Cerebellar cortex (tissue), 1 donor: ENCODE measurements at regions not wholly inside any gene's neighbourhood (a gene's known extent, or its start where the extent isn't known, plus 50 kb on each side); places are given as distances from the start of the nearest gene placed in this dataset.

ENCODE experiments used
- DNase-seq: peaks from one replicate; pipeline ENCODE4 v3.0.0-alpha.2; 2015; ENCODE audit warnings: low spot score

DNA sequence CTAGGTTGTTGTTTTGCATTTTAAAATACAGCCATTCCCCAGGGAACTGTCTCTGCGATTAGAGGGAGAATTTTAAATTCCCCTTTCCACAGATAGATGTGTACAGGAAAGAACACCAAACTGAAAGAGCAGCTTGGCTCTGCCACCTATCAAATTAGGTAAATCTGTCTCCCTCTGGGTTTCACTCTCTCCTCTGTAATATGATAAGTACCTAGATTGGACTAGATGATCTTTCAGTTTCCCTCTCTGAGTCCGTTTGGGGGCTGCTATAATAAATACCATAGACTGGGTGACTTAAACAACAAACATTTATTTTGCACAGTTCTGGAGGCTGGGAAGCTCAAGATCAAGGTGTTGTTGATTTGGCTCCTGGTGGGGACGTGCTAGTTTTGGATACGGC, 186.0 kb downstream of the KIF20B start:
- DNase-seq, result no peak

DNA sequence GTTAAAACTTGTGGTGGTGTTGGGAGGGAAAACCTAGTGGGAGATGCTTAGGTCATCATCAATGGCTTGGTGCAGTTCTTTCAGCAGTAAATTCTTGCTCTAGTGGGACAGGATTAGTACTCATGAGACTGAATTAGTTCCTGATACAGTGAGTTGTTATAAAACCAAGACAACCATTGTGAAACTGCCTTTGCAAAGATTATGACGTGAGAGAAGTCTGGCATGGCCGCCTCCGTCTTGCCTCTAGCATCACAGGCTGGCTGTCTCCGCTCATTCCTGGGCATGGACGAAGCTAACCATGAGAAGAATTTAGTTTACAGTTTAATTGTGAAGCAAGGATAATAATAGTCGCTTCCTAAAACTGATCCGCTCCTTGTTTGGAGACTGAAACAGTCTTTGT, 186.4 kb downstream of the KIF20B start:
- DNase-seq, result no peak

- DNase-seq, result no peak
These were observed 187.1 kb downstream of the KIF20B start for GRCh38 chr10:89888321-89889070.

- DNase-seq, result no peak
These were observed 188.2 kb downstream of the KIF20B start for GRCh38 chr10:89889606-89890005.

- no peak for DNase-seq
These were observed 189.7 kb downstream of the KIF20B start for GRCh38 chr10:89891006-89891535.

DNA sequence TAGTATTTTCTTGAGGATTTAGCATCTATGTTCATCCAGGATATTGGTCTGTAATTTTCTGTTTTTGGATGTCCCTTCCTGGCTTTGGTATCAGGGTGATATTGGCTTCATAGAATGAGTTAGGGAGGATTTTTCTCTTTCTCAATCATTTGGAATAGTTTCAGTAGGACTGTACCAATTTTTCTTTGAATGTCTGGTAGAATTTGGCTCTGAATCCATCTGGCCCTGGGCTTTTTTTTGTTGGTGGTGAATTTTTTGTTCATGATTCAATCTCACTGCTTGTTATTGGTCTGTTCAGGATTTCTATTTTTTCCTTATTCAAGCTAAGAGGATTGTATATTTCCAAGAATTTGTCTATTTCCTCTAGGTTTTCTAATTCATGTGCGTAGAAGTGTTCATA, 192.7 kb downstream of the KIF20B start:
- no peak for DNase-seq

DNA sequence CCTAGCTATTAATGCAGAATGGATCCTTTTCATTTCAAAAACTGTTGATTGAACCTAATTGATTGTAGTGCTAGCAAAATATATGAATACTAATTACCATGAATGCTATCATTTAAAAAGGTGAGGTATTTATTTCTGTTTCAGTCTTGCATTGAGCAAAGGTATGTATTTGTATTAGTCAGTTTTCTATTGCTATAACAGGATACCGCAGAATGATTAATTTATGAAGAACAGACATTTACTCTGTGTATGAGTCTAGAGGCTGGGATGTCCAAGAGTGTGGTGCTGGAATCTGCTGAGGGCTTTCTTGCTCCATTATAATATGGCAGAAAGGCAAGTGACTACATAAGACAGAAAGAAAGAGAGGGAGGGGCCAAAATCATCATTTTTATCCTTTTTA, 199.2 kb downstream of the KIF20B start:
- DNase-seq, result no peak

DNA sequence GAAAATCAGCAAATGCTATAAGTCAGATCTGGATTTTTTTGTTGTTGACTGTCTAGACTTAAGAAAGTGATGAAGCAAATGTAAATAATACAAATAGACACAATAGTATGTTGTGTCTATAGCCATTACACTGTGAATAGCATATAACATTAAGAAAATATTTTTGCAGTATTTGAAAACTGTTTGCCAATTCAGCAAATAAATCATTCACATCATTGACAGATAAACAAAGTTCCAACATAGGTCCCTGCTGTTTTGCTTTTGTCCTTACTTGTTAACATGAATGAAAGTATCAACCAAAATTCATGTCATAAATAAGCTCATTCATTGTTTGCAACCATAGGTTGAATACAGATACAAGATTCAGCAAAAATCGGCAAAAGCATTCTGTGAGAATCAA, 200.5 kb downstream of the KIF20B start:
- DNase-seq, result no peak

DNA sequence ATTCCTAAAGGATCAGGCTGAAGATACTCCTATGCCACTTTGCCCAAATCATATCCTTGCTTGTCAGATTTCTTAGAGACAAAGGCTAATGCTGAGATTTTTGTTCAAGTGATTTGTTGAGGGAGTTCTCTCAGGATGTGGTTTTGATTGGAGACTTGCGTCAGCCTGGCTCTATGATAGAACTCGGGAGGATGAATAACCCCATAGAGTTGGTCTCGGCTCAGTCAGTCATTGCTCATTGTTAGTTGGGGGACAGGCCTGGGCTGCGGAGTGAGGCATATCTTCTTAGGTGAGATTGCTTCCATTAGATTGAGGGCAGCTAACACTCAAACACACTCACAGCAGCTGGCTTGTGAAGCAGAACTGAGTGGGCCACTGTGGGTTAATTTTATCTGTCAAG, 203.4 kb downstream of the KIF20B start:
- no peak for DNase-seq

DNA sequence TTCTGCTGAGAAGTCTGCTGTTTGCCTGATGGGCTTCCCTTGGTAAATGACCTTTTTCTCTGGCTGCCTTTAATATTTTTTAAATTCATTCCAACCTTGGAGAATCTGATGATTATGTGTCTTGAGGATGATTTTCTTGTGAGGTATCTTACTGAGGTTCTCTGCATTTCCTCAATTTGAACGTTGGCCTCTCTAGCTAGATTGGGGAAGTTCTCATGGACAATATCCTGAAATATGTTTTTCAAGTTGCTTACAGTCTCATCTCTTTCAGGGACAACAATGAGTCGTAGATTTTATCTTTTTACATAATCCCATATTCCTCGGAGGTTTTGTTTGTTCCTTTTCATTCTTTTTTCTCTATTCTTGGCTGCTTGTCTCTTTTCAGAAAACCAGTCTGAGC, 208.4 kb downstream of the KIF20B start:
- DNase-seq, result no peak

- no peak for DNase-seq
These were observed 213.6 kb downstream of the KIF20B start for GRCh38 chr10:89915021-89915420.

DNA sequence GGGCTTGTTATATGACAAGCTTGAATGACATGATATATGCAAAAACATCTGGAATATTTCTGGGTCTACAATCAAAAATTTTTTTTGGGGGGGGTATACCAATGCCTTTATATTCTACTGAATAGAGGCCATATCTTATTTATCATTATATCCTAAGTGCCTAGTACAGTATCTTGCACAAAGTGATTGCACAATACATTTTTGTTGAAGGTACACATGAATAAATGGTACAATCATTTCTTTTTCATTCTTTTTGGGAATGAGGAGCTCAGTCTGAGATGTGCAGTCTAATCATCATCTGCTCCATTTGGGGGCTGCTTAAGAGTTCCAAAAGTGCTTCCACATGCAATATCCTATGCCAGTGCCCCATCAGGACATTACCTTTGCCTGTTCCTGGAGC, 214.6 kb downstream of the KIF20B start:
- no peak for DNase-seq

DNA sequence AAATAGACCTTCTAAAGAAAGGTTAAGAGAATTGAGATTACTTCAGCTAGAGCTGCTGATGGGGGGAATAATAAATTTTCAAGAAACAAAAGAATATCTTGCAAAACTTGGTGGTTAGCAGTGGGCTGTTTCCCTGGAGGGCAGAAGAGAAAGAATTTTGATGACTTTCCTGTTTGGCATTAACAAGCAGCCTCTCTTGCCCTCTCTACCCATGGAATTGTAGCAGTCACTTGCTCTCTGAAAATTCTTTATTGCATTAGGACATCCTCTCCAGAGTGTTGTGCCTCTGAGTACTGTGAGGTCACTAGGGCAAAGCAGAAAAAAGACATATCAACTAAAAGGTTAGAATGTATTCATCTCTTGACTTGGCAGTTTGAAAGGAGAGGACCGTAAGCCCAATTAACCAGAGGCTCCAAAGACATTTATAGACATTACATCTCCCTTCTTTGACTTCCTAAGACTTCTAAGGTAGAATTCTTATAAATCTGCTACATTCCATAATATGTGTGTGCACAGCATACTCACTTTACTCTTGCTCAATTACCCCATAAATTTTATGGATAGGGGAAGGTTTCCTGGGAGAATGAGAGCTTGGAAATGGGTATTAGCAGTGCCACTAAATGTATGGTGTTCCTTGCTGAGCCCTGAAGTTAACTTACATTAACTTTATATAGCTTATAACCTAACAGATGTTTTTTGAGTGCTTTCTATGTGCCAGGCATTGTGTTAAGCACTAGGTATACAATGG, 215.3 kb downstream of the KIF20B start:
- no peak for DNase-seq

DNA sequence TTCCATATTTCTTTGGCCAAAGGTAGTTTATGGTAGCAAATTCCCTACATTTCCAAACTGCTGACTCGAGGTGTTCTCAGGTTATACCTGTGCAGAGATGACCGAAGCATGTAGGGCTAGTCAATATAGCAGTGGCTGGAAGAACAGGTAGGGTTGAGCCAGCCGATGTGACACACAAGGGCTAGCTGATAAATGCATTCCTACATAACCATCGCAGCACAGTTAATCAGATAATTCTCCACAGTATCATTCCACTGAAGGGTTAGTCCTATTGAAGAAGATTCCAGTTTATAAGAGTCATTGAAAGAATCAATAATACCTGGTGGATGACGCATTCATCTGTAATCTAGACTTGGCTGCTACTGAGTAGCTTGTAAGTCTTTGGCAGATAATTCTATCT, 220.0 kb downstream of the KIF20B start:
- no peak for DNase-seq

GRCh38 chr10:89923661-89924060, 222.3 kb downstream of the KIF20B start:
- no peak for DNase-seq

GRCh38 chr10:89924261-89924660, 222.9 kb downstream of the KIF20B start:
- no peak for DNase-seq

GRCh38 chr10:89926736-89927135, 225.3 kb downstream of the KIF20B start:
- no peak for DNase-seq

DNA sequence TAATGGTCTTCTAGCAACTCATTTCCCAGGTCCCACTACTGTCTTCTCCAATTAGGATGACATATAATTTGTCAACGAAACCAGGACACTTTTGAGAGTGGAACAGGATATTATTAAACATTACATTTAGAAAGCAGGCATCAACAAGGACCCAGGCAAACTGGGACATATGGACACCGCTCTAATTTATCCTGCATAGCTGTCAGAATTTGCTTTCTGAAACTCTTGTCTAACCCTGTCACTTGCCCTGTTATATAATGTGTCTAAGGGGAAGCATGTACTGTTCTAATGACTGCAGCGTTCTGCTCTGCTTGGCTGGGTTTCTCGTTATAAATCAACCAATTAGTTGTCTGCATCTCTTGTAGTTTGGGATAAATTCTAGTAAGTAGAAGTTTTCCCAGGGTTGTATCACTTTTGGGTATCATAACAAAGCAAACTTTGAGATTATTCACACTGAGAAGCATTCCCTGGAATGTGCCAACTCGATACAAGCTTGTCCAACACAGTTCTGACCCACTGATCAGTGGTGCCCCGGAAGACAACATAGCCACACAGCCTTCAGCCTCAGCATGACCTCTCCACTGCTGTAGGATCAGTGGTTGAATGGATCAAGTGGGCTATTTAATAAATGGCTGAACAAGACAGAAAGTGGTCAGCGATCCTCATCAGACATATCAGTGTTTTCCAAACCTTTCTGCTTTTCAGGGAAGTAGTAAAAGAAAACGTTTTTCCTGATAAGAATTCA, 228.1 kb downstream of the KIF20B start:
- DNase-seq, result no peak

DNA sequence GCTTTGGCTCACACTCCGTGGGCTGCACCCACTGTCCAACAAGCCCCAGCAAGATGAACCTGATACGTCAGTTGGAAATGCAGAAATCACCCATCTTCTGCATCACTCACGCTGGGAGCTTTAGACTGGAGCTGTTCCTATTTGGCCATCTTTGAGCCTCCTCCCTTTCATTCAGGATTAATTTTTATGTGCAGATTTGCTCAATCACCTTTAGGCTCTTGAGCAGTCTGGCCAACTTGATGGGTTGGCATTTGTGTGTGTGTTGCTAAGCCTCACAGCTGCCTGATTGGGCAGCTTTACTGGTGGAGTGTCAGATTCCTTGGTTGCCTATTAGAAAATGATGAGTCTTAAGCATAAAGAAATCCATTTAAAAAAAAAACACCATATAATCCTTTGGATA, 236.1 kb downstream of the KIF20B start:
- no peak for DNase-seq

GRCh38 chr10:89940076-89940475, 238.7 kb downstream of the KIF20B start:
- no peak for DNase-seq

- no peak for DNase-seq
These were observed 240.8 kb downstream of the KIF20B start for GRCh38 chr10:89942217-89942616.

GRCh38 chr10:89944138-89944537, 242.7 kb downstream of the KIF20B start:
- no peak for DNase-seq

DNA sequence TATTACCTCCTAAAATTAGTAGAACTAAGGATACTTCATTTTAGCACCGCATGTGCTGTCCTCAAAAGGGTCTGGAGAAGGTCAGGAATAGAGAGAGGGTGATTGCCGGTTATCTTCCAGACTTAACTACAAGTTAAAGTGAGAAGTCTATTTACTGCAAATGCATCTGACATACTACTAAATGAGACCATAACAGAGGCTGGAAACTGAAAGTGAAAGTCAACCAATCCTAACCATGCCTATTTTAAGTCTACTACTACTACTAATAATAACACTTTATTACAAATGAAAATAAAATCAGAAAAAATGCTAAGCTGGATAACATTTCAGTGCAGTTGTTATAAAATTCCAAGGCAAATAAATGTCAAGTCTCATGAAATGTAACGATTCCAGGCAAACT, 244.7 kb downstream of the KIF20B start:
- no peak for DNase-seq
